Upper lobe of left lung (tissue), 4 donors: ENCODE measurements at regions not wholly inside any gene's neighbourhood (a gene's known extent, or its start where the extent isn't known, plus 50 kb on each side); places are given as distances from the start of the nearest gene placed in this dataset.

Experiments used
- CTCF ChIP-seq, 6 experiments: fragments of 450-650 bp in 4 of 6; fragments of 200-600 bp in 2 of 6; sonication (generic) in 2 of 6; IDR thresholded peaks; one replicate each; pipeline ENCODE4 v1.5.1; 2016 to 2019; ENCODE audit warnings: antibody characterized with exemption in 6 of 6
- EP300 ChIP-seq, 4 donors: sonication (generic); formaldehyde crosslinking; IDR thresholded peaks; one replicate each; pipeline ENCODE4 v1.5.1; 2017; ENCODE audit warnings: antibody characterized with exemption in 4 of 4, control low read depth in 2 of 4

- TF ChIP-seq CTCF (IDR thresholded peaks at IDR 0.05) (no peak), EP300 (IDR thresholded peaks at IDR 0.05) (no peak)
Observed at GRCh38 chr11:130646881-130647280, 198.4 kb downstream of the ADAMTS15 start.
